Amniotic stem cell (primary cell): ENCODE measurements at regions not wholly inside any gene's neighbourhood (a gene's known extent, or its start where the extent isn't known, plus 50 kb on each side); places are given as distances from the start of the nearest gene placed in this dataset.

Experiments used
- DNase-seq: peaks from one replicate; lab custom pipeline; 2025; lab: John Stamatoyannopoulos, UW

GRCh38 chr21:41045534-41046268, 122.3 kb upstream of the BACE2 start:
- no peak for DNase-seq

GRCh38 chr21:41048145-41048544, 119.8 kb upstream of the BACE2 start:
- no peak for DNase-seq

GRCh38 chr21:41048623-41049022, 119.3 kb upstream of the BACE2 start:
- no peak for DNase-seq

- no peak for DNase-seq
Measured at GRCh38 chr21:41052820-41053555, 115.0 kb upstream of the BACE2 start.

DNA sequence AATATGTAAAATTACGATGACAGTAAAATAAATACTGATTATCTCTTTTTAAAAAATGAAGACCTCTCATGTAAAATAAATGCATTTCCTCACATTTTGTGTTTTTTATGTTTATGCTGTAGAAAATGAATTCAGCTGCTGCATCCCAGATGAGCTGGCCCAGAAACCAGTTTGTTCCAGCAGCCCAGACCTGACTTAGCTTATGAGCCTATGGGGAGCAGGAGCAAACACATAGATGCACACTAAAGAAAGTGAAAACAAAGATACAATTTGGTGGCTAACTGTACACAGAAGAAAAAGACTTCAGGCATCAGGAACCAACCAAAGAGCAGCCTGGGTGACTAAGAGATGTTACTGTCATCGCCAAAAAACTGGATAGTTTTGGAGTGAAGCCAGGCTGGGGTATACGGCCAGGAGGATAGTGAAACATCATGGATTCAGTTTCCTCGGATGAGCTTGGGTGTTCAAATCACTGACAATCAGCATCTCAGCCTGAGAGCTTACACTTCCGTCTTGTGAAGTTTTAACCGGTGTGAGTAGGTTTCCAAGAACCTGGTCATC, 113.9 kb upstream of the BACE2 start:
- DNase-seq = no peak

DNA sequence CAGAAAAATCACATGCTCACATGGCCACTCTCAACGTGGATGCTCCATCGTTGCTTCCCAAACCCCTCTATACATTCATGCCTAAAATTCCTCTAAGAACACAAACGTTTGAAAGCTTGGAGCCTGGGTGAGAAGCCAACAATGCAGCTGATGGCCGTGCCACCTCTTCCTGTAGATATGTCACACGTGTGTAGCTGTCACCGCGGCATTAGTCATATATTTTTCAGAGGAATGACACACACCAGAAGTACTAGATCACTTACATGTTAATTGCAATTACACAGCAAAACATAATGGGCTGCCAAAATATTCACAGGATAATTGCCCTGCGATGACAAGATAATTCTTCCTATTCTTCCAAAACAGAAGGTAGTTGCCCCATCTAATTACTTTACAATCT, 112.7 kb upstream of the BACE2 start:
- DNase-seq = no peak

DNA sequence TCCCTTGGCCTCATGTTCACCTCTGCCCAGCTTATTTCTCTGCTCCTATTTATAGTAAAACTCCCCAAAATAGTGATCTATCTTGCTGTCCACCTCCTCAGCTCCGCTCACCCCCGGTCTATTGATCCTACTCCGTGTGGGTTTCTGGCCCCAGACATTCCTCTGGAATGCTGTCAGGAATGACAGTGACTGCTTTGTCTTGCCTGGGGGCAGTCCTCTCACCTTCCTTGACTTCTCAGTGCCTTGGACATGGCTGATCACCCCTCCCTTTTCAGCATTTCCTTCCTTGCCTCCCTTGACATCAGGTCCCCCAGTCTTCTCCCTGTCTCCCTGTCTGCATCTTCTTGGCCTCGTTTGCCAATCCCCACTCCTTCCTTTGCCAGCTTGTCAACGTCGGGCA, 108.1 kb upstream of the BACE2 start:
- no peak for DNase-seq

DNA sequence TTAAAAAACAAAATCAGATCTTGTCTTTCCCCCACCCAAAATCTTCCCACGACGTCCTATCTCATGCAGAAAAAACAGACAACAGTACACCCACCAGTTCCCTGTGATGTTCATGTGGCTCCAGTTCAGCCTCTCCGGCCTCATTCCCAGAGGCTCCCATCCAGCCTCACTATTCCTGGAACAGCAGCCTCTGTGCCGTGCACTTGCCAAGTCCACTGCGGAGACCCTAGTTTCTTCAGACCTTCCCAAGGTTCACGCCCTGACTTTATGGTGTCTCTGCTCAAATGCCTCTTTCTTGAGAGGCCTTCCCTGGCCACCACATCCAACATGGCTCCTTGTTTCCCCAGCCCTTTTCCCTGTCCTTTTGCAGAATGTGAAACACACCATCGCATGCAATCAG, 106.3 kb upstream of the BACE2 start:
- no peak for DNase-seq

GRCh38 chr21:41064334-41064791, 103.6 kb upstream of the BACE2 start:
- DNase-seq = no peak

- DNase-seq = no peak
Measured at GRCh38 chr21:41064951-41065350, 103.0 kb upstream of the BACE2 start.

GRCh38 chr21:41065539-41065938, 102.4 kb upstream of the BACE2 start:
- no peak for DNase-seq

DNA sequence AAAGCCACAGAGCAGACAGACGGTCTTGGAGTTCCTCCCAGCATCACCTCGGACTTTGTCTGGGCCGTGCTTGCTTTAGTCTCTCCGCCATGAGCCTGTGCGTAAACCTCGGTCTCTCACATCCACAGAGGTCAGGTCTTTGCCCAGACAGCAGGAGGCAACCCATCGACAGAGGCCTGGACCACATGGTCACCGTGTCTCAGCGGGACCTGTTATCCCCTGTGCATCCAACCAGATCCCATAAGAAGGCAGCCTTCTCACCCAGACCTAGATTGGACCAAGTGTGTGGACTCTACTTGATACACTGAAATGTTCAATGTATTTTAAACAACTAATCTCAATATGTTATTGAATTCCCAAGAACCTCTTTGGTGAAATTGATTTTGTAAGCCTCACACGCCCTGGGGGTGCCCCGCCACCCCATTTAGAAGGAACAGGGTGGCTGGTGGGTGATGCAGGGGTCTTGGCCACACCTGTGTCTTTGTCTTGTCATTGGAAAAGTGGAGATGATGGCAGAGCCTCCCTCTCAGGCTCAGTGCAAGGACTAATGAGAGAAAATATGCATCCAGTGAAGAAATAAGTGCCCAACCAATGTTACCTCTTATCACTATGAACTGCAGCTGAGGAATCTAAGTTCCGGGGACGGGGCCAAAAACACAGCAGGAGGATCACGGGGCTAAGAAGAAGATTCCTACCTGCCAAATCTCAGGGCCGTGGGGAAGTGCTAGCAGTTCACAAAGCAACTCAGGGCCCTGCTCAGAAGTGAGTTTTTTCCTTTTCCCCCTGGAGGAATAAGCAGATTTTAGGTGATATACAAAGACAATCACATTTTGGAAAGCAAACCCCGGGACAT, 101.6 kb upstream of the BACE2 start:
- no peak for DNase-seq

DNA sequence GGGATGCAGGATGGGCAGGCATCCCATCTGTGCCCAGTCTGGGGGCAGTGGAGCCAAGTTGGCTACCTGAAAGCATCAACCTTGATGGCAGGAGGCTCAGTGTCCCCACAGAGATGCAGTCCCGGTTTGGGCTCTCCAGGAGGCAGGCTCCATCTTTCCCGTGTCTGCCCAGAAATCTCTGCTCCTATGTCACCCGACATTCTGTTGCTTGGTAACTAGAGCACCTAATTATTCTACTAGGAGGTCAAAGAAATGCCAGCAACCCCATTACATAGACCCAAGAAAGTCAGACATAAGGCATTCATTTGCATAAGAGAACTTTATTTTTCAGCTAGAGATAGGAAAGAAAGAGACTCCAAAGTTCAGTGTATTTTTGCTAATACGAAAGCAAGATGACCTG, 100.3 kb upstream of the BACE2 start:
- no peak for DNase-seq

GRCh38 chr21:41068496-41068895, 99.5 kb upstream of the BACE2 start:
- DNase-seq = no peak

GRCh38 chr21:41068967-41069642, 98.9 kb upstream of the BACE2 start:
- peak; percentile 65 for DNase-seq

- no peak for DNase-seq
Measured at GRCh38 chr21:41070284-41070683, 97.7 kb upstream of the BACE2 start.

GRCh38 chr21:41071258-41072171, 96.4 kb upstream of the BACE2 start:
- no peak for DNase-seq

DNA sequence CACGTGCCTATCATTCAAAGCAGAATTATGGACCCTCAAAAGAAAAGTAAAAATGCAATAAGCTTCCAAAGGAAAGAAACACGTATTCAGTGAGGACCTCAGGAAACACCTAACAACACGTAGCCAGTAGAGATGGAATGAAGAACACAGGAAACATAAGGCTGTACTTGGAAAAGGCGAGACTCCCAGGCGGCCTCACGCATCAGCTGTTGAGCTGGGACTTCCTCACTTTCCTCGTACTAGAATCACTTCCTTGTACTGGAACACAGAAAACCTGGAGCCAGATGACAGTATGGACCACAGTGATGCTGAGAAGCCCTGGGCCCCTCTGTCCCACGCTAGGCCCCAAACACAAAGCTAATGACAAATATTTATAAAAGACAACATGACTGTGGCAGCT, 94.4 kb upstream of the BACE2 start:
- no peak for DNase-seq

DNA sequence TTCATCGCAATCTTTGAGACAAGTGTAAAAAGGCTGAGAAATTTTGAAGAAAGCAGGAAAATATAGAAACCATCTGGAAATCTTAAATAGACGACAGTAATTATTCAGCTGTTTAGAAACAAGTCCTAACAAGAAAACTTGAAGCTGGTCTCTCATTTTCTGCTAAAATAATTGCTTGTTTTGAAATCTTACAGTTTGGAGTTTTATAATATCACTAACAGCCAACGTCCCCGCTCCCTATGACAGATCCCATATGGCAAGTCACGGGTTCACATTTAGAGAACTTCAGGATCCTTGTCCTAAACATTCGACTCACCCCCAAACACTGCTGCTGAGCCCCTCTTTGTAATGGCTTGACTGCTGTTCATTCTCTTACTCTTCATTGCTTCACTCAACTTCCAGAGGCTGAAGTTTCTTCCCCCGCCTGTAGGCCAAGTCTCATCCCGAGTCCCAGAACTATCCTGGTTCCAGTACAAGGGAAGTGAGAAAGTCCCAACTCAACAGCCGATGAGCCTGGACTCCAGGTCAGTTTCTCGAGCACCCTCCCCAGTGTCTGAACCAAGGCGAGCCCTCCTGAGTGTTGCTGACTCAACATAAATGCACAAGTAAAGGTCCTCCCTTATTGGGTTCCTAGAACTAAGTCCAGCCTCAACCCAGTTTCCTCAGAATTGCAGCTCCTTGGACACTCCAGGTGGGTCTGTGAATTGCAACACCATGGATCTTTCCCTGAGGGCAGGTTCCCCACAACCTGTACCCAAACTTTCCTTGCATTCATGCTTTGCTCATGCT, 93.4 kb upstream of the BACE2 start:
- no peak for DNase-seq

GRCh38 chr21:41075656-41076055, 92.3 kb upstream of the BACE2 start:
- no peak for DNase-seq
